WTC11 (cell line): ENCODE measurements at regions not wholly inside any gene's neighbourhood (a gene's known extent, or its start where the extent isn't known, plus 50 kb on each side); places are given as distances from the start of the nearest gene placed in this dataset.

Experiments
- ATAC-seq: fragments of 200-7000 bp; cut with Tn5 transposase; 2 replicates; pipeline ENCODE4 v1.10.0; 2021; ENCODE audit warnings: mild to moderate bottlenecking, moderate library complexity
- CTCF ChIA-PET: fragments of 300-600 bp; sonication (Branson Sonifier 250); formaldehyde crosslinking; loops from one replicate; lab custom pipeline; 2021; ENCODE audit warnings: antibody characterized with exemption; lab: Charles Lee
- POLR2A ChIA-PET: fragments of 350-600 bp; sonication (Branson Sonifier 250); formaldehyde crosslinking; loops from one replicate; lab custom pipeline; 2021; ENCODE audit warnings: antibody characterized with exemption; lab: Charles Lee
- DNase-seq: peaks from one replicate; pipeline ENCODE4 v3.0.0; 2021; ENCODE audit warnings: low spot score
- H3K27ac Mint-ChIP-seq: 2 replicates; pipeline ENCODE4 v1.8.0; 2021; ENCODE audit warnings: mixed read lengths
- H3K27me3 Mint-ChIP-seq: 2 replicates; pipeline ENCODE4 v1.8.0; 2021; ENCODE audit warnings: low read depth, mild to moderate bottlenecking, moderate library complexity, mixed read lengths
- H3K36me3 Mint-ChIP-seq: 2 replicates; pipeline ENCODE4 v1.8.0; 2021; ENCODE audit warnings: mixed read lengths
- H3K4me1 Mint-ChIP-seq: 2 replicates; pipeline ENCODE4 v1.8.0; 2022; ENCODE audit warnings: mixed read lengths
- H3K4me3 Mint-ChIP-seq: 2 replicates; pipeline ENCODE4 v1.8.0; 2021; ENCODE audit warnings: mild to moderate bottlenecking, moderate library complexity, mixed read lengths
- H3K9me3 Mint-ChIP-seq: 2 replicates; pipeline ENCODE4 v1.8.0; 2021; ENCODE audit warnings: mixed read lengths
- CREB1 ChIP-seq: sonication (generic); formaldehyde crosslinking; IDR thresholded peaks from 2 replicates; pipeline ENCODE4 v1.8.0; 2023; ENCODE audit warnings: mild to moderate bottlenecking, missing genetic modification reagents
- EMX1 ChIP-seq: fragments of 250-450 bp; sonication (Bioruptor Pico); IDR thresholded peaks from 2 replicates; pipeline ENCODE4 v1.8.0; 2021; ENCODE audit warnings: mild to moderate bottlenecking
- GABPB1 ChIP-seq: sonication (generic); formaldehyde crosslinking; IDR thresholded peaks from 2 replicates; pipeline ENCODE4 v1.8.1; 2023; ENCODE audit warnings: mild to moderate bottlenecking, missing genetic modification reagents
- GTF2I ChIP-seq: fragments of 250-450 bp; sonication (Bioruptor Pico); conservative IDR thresholded peaks from 2 replicates; pipeline ENCODE4 v1.4.0; 2021; ENCODE audit warnings: mild to moderate bottlenecking
- IRF2 ChIP-seq: sonication (generic); formaldehyde crosslinking; IDR thresholded peaks from 2 replicates; pipeline ENCODE4 v1.8.0; 2022; ENCODE audit warnings: low read depth, missing genetic modification reagents, borderline replicate concordance
- KAT7 ChIP-seq: sonication (generic); formaldehyde crosslinking; IDR thresholded peaks from 2 replicates; pipeline ENCODE4 v1.8.1; 2023; ENCODE audit warnings: missing genetic modification reagents, mild to moderate bottlenecking, borderline replicate concordance
- SMAD4 ChIP-seq: sonication (generic); formaldehyde crosslinking; IDR thresholded peaks from 2 replicates; pipeline ENCODE4 v1.8.0; 2022; ENCODE audit warnings: mild to moderate bottlenecking, missing genetic modification reagents
- SP1 ChIP-seq: sonication (generic); formaldehyde crosslinking; conservative IDR thresholded peaks from 2 replicates; pipeline ENCODE4 v1.8.1; 2022; ENCODE audit warnings: missing genetic modification reagents
- TEAD4 ChIP-seq: sonication (generic); formaldehyde crosslinking; IDR thresholded peaks from 2 replicates; pipeline ENCODE4 v1.8.0; 2022; ENCODE audit warnings: mild to moderate bottlenecking, missing genetic modification reagents
- ZNF423 ChIP-seq: fragments of 250-450 bp; sonication (Bioruptor Pico); IDR thresholded peaks from 2 replicates; pipeline ENCODE4 v2.1.2; 2022; ENCODE audit warnings: mild to moderate bottlenecking, moderate library complexity
- TF ChIP-seq, protein P1 (sequence below): sonication (generic); formaldehyde crosslinking; IDR thresholded peaks from 2 replicates; pipeline ENCODE4 v1.8.0; 2023; ENCODE audit warnings: missing genetic modification reagents, mild to moderate bottlenecking, borderline replicate concordance
- TF ChIP-seq, protein P2 (sequence below): sonication (generic); formaldehyde crosslinking; IDR thresholded peaks from 2 replicates; pipeline ENCODE4 v1.8.0; 2022; ENCODE audit warnings: missing genetic modification reagents
- TF ChIP-seq, protein P3 (sequence below): sonication (generic); formaldehyde crosslinking; IDR thresholded peaks from 2 replicates; pipeline ENCODE4 v1.8.1; 2022; ENCODE audit warnings: missing genetic modification reagents, borderline replicate concordance
- TF ChIP-seq, protein P4 (sequence below): fragments of 250-450 bp; sonication (Bioruptor Pico); IDR thresholded peaks from 2 replicates; pipeline ENCODE4 v1.9.0; 2021; ENCODE audit warnings: mild to moderate bottlenecking
- TF ChIP-seq, protein P5 (sequence below): fragments of 200-600 bp; IDR thresholded peaks from 2 replicates; pipeline ENCODE4 v1.8.0; 2022; ENCODE audit warnings: antibody characterized with exemption
- TF ChIP-seq, protein P6 (sequence below): sonication (generic); formaldehyde crosslinking; conservative IDR thresholded peaks from 2 replicates; pipeline ENCODE4 v1.8.1; 2022; ENCODE audit warnings: mild to moderate bottlenecking, missing genetic modification reagents
- TF ChIP-seq, protein P7 (sequence below): sonication (generic); formaldehyde crosslinking; IDR thresholded peaks from 2 replicates; pipeline ENCODE4 v1.8.1; 2022; ENCODE audit warnings: low read depth, mild to moderate bottlenecking, moderate library complexity, missing genetic modification reagents, borderline replicate concordance

DNA sequence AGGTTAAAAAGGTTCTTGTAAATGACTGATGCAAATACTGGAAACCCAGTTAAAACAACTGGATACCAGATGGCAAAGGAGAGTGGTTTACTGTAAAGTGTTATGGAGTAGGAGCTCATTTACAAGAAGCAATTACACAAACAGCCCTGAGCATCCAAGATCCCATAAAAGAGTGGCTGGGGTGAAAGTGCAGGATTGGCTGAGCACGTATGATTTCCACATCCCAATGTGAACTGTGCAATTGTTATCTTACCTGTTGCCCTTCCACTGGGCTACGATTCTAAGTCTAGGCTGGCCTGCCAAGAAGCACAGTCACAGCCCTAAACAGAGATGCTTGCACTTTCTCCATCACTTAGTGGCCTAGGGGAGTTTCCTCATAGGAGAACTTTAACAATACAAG, 277.6 kb upstream of the RUNX1 start:
- Mint-ChIP-seq H3K27me3 (no peaks in the 10 kb centered on the region), H3K36me3 (no peaks in the 10 kb centered on the region), H3K27ac (no peak overlapping the region), H3K4me1 (no peaks in the 10 kb centered on the region), H3K9me3 (no peaks in the 10 kb centered on the region; the same call in 1 of the 2 replicates), H3K4me3 (no peak overlapping the region)
- TF ChIP-seq TEAD4 (no peak), GTF2I (CRISPR knock-in tag) (no peak), KAT7 (CRISPR knock-in tag) (no peak), EMX1 (CRISPR knock-in tag) (no peak), GABPB1 (CRISPR knock-in tag) (no peak), CREB1 (CRISPR knock-in tag) (no peak)
- TF ChIP-seq, protein P1, sequence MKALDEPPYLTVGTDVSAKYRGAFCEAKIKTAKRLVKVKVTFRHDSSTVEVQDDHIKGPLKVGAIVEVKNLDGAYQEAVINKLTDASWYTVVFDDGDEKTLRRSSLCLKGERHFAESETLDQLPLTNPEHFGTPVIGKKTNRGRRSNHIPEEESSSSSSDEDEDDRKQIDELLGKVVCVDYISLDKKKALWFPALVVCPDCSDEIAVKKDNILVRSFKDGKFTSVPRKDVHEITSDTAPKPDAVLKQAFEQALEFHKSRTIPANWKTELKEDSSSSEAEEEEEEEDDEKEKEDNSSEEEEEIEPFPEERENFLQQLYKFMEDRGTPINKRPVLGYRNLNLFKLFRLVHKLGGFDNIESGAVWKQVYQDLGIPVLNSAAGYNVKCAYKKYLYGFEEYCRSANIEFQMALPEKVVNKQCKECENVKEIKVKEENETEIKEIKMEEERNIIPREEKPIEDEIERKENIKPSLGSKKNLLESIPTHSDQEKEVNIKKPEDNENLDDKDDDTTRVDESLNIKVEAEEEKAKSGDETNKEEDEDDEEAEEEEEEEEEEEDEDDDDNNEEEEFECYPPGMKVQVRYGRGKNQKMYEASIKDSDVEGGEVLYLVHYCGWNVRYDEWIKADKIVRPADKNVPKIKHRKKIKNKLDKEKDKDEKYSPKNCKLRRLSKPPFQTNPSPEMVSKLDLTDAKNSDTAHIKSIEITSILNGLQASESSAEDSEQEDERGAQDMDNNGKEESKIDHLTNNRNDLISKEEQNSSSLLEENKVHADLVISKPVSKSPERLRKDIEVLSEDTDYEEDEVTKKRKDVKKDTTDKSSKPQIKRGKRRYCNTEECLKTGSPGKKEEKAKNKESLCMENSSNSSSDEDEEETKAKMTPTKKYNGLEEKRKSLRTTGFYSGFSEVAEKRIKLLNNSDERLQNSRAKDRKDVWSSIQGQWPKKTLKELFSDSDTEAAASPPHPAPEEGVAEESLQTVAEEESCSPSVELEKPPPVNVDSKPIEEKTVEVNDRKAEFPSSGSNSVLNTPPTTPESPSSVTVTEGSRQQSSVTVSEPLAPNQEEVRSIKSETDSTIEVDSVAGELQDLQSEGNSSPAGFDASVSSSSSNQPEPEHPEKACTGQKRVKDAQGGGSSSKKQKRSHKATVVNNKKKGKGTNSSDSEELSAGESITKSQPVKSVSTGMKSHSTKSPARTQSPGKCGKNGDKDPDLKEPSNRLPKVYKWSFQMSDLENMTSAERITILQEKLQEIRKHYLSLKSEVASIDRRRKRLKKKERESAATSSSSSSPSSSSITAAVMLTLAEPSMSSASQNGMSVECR (CRISPR knock-in tag) = no peak
- TF ChIP-seq, protein P2, sequence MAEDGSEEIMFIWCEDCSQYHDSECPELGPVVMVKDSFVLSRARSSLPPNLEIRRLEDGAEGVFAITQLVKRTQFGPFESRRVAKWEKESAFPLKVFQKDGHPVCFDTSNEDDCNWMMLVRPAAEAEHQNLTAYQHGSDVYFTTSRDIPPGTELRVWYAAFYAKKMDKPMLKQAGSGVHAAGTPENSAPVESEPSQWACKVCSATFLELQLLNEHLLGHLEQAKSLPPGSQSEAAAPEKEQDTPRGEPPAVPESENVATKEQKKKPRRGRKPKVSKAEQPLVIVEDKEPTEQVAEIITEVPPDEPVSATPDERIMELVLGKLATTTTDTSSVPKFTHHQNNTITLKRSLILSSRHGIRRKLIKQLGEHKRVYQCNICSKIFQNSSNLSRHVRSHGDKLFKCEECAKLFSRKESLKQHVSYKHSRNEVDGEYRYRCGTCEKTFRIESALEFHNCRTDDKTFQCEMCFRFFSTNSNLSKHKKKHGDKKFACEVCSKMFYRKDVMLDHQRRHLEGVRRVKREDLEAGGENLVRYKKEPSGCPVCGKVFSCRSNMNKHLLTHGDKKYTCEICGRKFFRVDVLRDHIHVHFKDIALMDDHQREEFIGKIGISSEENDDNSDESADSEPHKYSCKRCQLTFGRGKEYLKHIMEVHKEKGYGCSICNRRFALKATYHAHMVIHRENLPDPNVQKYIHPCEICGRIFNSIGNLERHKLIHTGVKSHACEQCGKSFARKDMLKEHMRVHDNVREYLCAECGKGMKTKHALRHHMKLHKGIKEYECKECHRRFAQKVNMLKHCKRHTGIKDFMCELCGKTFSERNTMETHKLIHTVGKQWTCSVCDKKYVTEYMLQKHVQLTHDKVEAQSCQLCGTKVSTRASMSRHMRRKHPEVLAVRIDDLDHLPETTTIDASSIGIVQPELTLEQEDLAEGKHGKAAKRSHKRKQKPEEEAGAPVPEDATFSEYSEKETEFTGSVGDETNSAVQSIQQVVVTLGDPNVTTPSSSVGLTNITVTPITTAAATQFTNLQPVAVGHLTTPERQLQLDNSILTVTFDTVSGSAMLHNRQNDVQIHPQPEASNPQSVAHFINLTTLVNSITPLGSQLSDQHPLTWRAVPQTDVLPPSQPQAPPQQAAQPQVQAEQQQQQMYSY = no peak
- TF ChIP-seq, protein P3, sequence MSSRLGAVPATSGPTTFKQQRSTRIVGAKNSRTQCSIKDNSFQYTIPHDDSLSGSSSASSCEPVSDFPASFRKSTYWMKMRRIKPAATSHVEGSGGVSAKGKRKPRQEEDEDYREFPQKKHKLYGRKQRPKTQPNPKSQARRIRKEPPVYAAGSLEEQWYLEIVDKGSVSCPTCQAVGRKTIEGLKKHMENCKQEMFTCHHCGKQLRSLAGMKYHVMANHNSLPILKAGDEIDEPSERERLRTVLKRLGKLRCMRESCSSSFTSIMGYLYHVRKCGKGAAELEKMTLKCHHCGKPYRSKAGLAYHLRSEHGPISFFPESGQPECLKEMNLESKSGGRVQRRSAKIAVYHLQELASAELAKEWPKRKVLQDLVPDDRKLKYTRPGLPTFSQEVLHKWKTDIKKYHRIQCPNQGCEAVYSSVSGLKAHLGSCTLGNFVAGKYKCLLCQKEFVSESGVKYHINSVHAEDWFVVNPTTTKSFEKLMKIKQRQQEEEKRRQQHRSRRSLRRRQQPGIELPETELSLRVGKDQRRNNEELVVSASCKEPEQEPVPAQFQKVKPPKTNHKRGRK (CRISPR knock-in tag) = no peak
- no peak for ATAC-seq
- ChIA-PET POLR2A (no interaction called here), CTCF (no interaction called here)
- DNase-seq = no peak

DNA sequence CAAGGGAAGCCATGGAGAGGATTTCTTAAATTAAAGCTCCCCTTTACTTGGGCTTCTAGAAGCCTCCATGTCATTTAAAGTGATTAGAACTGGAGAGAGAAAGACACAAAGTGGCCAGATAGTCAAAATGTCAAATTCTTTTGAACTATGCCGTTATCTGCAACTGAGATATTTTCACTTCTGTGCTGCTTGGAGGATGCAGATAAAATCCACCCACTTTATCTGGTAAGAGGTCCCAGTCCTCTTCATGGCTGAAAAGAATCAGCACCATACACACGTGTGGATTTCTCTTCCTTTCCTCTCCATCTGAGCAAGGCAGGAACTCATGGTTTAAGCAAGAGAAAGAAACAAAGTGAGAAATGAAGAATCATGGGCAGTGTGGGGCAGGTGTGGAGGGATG, 276.9 kb upstream of the RUNX1 start:
- DNase-seq (no peak), ATAC-seq (no peak)
- H3K36me3 Mint-ChIP-seq = no peaks in the 10 kb centered on the region
- H3K4me3 Mint-ChIP-seq = no peak overlapping the region
- H3K4me1 Mint-ChIP-seq = peaks cover 3% of the 10 kb centered on the region; the same call in 1 of the 2 replicates
- CTCF ChIA-PET = no interaction called here
- H3K27me3 Mint-ChIP-seq = no peaks in the 10 kb centered on the region
- no peaks in the 10 kb centered on the region; the same call in 1 of the 2 replicates for H3K9me3 Mint-ChIP-seq
- no peak overlapping the region for H3K27ac Mint-ChIP-seq
- POLR2A ChIA-PET = no interaction called here
- TF ChIP-seq, protein P4, sequence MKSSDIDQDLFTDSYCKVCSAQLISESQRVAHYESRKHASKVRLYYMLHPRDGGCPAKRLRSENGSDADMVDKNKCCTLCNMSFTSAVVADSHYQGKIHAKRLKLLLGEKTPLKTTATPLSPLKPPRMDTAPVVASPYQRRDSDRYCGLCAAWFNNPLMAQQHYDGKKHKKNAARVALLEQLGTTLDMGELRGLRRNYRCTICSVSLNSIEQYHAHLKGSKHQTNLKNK = no peak
- no peak for TF ChIP-seq ZNF423 (CRISPR knock-in tag)
- TF ChIP-seq, protein P5, sequence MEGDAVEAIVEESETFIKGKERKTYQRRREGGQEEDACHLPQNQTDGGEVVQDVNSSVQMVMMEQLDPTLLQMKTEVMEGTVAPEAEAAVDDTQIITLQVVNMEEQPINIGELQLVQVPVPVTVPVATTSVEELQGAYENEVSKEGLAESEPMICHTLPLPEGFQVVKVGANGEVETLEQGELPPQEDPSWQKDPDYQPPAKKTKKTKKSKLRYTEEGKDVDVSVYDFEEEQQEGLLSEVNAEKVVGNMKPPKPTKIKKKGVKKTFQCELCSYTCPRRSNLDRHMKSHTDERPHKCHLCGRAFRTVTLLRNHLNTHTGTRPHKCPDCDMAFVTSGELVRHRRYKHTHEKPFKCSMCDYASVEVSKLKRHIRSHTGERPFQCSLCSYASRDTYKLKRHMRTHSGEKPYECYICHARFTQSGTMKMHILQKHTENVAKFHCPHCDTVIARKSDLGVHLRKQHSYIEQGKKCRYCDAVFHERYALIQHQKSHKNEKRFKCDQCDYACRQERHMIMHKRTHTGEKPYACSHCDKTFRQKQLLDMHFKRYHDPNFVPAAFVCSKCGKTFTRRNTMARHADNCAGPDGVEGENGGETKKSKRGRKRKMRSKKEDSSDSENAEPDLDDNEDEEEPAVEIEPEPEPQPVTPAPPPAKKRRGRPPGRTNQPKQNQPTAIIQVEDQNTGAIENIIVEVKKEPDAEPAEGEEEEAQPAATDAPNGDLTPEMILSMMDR = no peak
- TF ChIP-seq IRF2 = no peak
- no peak for TF ChIP-seq SMAD4 (CRISPR knock-in tag)
- TF ChIP-seq, protein P6, sequence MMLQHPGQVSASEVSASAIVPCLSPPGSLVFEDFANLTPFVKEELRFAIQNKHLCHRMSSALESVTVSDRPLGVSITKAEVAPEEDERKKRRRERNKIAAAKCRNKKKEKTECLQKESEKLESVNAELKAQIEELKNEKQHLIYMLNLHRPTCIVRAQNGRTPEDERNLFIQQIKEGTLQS (CRISPR knock-in tag) = no peak
- TF ChIP-seq SP1 (CRISPR knock-in tag) = no peak
- TF ChIP-seq, protein P1 (CRISPR knock-in tag) = no peak
- no peak for TF ChIP-seq KAT7 (CRISPR knock-in tag)
- TF ChIP-seq, protein P7, sequence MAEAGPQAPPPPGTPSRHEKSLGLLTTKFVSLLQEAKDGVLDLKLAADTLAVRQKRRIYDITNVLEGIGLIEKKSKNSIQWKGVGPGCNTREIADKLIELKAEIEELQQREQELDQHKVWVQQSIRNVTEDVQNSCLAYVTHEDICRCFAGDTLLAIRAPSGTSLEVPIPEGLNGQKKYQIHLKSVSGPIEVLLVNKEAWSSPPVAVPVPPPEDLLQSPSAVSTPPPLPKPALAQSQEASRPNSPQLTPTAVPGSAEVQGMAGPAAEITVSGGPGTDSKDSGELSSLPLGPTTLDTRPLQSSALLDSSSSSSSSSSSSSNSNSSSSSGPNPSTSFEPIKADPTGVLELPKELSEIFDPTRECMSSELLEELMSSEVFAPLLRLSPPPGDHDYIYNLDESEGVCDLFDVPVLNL (CRISPR knock-in tag) = no peak
